WI38 (cell line): ENCODE measurements at regions not wholly inside any gene's neighbourhood (a gene's known extent, or its start where the extent isn't known, plus 50 kb on each side); places are given as distances from the start of the nearest gene placed in this dataset.

Experiments
- H3K4me3 ChIP-seq: 2 replicates; pipeline ENCODE4 v1.5.1; 2011; ENCODE audit warnings: low read depth, mild to moderate bottlenecking, control low read depth, low read length
- TF ChIP-seq, protein P1 (sequence below): IDR thresholded peaks from 2 replicates; pipeline ENCODE4 v1.5.1; 2012; ENCODE audit warnings: low read depth, mild to moderate bottlenecking, control low read depth, low read length

DNA sequence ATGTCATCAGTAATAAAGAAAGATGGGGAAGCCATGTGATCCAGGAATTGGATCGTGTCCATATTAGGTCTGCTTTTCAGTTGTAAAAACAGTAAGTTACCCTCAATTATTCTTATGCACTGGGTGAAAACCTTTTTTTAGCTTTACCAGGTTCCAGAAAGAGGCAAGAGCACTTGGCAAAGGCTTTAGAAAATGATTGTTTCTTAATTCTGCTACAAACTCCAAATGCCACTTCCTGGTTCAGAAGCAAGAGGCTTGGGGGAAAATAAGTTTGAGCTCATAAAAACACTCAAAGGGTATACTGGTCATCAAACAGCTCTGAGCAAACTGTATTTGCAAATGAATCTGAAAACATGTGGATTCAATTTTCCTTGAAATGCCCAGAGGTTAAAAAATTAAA, 615.6 kb downstream of the EBF1 start:
- H3K4me3 ChIP-seq = no peak overlapping the region
- TF ChIP-seq, protein P1, sequence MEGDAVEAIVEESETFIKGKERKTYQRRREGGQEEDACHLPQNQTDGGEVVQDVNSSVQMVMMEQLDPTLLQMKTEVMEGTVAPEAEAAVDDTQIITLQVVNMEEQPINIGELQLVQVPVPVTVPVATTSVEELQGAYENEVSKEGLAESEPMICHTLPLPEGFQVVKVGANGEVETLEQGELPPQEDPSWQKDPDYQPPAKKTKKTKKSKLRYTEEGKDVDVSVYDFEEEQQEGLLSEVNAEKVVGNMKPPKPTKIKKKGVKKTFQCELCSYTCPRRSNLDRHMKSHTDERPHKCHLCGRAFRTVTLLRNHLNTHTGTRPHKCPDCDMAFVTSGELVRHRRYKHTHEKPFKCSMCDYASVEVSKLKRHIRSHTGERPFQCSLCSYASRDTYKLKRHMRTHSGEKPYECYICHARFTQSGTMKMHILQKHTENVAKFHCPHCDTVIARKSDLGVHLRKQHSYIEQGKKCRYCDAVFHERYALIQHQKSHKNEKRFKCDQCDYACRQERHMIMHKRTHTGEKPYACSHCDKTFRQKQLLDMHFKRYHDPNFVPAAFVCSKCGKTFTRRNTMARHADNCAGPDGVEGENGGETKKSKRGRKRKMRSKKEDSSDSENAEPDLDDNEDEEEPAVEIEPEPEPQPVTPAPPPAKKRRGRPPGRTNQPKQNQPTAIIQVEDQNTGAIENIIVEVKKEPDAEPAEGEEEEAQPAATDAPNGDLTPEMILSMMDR = no peak

DNA sequence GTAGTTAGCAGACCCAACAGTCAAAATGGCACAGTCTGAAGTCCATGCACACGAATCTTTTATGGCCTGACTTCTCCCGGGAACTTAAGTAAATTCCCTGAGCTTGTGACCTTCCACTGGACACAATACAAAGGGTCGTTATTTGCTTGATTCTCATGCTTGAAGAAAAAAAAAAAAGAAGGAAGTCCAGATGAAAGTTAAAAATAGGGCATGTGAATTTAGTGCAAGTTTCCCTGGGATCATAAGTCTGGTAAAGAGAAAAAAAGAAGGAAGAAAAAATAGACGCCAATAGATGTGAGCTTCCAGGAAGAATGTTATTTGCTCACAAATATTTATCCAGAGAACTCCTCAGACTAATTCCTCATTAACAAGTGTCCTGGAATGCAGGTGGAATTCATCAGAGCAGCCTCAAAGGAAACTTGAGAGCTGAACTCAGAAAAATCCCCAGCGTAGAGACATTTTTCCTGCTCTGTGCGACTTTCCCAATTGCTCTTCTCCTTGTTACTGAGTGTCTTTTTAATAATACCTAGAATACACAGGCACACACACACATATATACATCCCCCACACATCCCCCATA, 616.3 kb downstream of the EBF1 start:
- no peak overlapping the region for H3K4me3 ChIP-seq
- TF ChIP-seq, protein P1 = no peak

DNA sequence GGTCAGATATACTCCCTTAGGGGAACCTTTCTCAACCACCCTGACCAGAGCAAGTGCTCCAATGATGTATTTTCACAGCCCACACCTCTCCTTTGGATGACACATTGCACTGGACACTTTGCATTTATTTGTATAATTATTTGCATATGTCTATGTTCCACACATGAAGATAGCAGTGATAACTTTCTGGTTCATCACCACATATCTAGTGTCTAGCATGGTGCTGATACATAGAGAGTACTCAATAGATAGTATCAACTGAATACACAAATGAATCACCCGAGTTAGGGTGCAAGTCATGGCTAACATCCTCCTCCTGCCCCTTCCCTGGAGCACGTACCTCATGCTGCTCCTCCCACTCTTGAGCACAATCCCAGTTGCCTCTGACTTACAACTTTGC, 617.6 kb downstream of the EBF1 start:
- TF ChIP-seq, protein P1 = no peak
- H3K4me3 ChIP-seq = no peak overlapping the region

DNA sequence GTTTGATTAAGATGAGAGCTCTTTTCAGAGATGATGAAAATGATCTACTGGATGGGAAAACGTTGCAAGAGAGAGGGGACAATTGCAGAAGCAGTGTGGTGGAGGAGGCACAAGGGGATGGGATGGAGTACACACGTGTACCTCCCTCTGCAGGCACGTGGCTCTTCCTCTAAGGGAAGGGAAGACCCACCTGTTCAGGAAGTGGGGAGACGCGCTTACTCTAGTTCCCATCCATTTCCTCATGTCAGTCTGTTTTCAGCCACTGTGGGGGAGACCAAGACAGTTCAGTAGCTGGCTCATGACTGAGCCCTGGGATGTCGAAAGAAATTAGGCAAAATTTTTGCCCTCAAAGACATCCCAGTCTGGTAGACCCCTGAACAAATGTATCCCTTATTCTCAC, 619.2 kb upstream of the CLINT1 start:
- H3K4me3 ChIP-seq = no peak overlapping the region
- TF ChIP-seq, protein P1 = no peak

DNA sequence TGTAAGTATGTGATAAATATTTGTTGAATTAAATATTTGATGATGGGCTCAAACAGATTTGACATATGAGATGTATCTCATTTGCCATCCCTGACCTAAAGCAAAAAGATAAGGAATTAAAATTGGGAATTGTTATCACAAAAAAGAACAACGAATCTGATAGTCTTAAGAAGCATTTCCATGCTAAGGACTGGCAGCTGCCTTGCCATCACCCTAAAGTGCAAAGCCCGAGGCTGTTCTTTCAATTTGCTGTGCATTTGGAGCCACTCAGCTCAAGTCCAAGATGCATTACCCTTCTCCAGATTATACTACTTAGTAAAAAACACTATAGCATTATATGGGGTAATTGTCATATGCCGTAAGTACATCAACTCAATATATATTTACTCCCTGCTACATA, 618.3 kb upstream of the CLINT1 start:
- TF ChIP-seq, protein P1 = no peak
- no peak overlapping the region for H3K4me3 ChIP-seq

DNA sequence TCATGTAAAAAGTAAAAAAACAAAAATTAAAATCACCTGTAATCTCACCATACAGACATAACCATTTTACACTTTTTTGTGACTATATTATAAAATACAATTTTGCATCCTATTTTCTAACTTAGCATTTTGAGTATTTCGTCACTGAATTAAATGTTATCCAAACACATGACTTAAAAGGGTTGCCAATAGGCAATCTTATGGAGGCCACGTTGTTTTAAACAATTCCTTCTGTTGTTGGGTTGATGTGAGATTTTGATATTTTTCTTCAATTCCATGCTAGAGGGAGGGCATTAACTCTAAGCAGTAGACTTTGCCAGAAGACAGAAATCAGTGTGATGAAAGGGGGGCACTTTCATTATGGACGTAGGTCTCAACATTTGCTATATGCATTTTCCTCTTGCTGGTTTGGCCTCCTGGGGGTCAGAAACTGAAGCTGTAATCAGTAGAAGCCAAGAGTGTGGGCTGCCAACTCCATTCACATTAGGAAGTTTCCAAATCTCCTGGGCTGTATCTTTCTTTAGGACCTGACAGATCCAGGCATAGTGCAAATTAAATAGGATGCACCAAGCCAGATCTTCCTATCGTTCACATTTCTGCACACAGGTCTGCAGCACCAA, 614.2 kb upstream of the CLINT1 start:
- no peak overlapping the region for H3K4me3 ChIP-seq
- TF ChIP-seq, protein P1 = no peak

DNA sequence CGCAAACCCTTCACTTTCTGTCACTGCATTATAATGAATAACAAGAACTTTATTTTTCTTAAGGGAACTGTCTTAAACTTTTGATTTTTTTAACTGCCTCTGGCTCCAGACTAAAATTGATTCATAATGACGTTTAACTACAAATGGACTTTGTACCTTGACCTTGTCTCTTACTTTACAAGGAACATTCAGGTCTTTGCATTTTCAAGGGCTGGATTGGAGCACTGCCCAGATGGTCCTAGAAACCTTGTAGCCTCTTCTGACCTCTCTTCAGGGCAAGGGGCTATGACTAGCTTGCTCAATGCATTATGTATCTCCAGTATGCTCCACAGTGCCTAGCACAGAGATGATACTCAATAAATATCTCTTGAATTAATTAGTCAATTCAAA, 612.6 kb upstream of the CLINT1 start:
- TF ChIP-seq, protein P1 = no peak
- no peak overlapping the region for H3K4me3 ChIP-seq
